ENCODE measurements at regions not wholly inside any gene's neighbourhood (a gene's known extent, or its start where the extent isn't known, plus 50 kb on each side); places are given as distances from the start of the nearest gene placed in this dataset.

- H2AFZ ChIP-seq (ENCODE audit: low read depth, low read length): no peak overlapping the region
- no peaks in the 10 kb centered on the region for H3K27me3 ChIP-seq (ENCODE audit: insufficient read depth, low read depth, low read length)
- H3K79me2 ChIP-seq (replicated peaks; ENCODE audit: insufficient read depth, low read length): no peaks in the 10 kb centered on the region
- H3K4me2 ChIP-seq (ENCODE audit: low read length): no peak overlapping the region
- no peaks in the 10 kb centered on the region for H3F3A ChIP-seq (ENCODE audit: insufficient read depth, low read length, poor library complexity, severe bottlenecking)
- H4K20me1 ChIP-seq (ENCODE audit: insufficient read depth): no peaks in the 10 kb centered on the region
- H3K36me3 ChIP-seq (ENCODE audit: insufficient read depth, low read length): no peaks in the 10 kb centered on the region
- H3K4me3 ChIP-seq (ENCODE audit: low read length): no peak overlapping the region
- no peak overlapping the region for H3K9ac ChIP-seq (ENCODE audit: low read length)
- H3K9me2 ChIP-seq (ENCODE audit: insufficient read depth, low read length): no peaks in the 10 kb centered on the region
- H3K27ac ChIP-seq (ENCODE audit: low read length): no peak overlapping the region
- TF ChIP-seq MXI1 (conservative IDR thresholded peaks at IDR 0.05; ENCODE audit: poor library complexity, severe bottlenecking) (no peak), EP300 (conservative IDR thresholded peaks at IDR 0.05; ENCODE audit: poor library complexity, severe bottlenecking) (no peak), POLR2AphosphoS5 (IDR thresholded peaks at IDR 0.05) (no peak)
- H3K9me3 ChIP-seq (ENCODE audit: low read length): no peaks in the 10 kb centered on the region
Observed at GRCh38 chr11:22461626-22462025, 123.4 kb downstream of the SLC17A6 start.

DNA sequence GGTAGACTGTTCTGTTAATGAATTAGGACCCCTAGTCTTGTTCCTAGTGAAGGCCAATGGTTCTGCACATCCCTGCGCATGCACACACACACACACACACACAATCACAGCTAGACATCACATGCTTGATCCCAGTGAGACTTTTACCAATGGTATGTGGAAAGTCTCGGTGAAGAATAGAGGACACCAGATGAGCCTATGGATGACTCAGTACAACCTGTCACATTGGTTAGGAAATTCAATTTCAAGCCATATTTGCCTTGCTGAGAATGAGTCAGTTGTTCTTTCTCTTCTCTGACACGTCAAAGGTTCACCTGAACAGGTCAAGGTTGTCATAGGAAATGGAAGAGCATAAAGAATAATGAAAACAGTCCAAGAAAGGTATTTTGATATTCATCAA, 122.0 kb downstream of the SLC17A6 start:
- no peak overlapping the region for H3K9ac ChIP-seq (ENCODE audit: low read length)
- H3K9me3 ChIP-seq (ENCODE audit: low read length): no peaks in the 10 kb centered on the region
- H3K36me3 ChIP-seq (ENCODE audit: insufficient read depth, low read length): no peaks in the 10 kb centered on the region
- no peak overlapping the region for H3K4me3 ChIP-seq (ENCODE audit: low read length)
- H4K20me1 ChIP-seq (ENCODE audit: insufficient read depth): no peaks in the 10 kb centered on the region
- no peaks in the 10 kb centered on the region for H3K9me2 ChIP-seq (ENCODE audit: insufficient read depth, low read length)
- H3K79me2 ChIP-seq (replicated peaks; ENCODE audit: insufficient read depth, low read length): no peaks in the 10 kb centered on the region
- H3F3A ChIP-seq (ENCODE audit: insufficient read depth, low read length, poor library complexity, severe bottlenecking): no peaks in the 10 kb centered on the region
- TF ChIP-seq, protein P1, sequence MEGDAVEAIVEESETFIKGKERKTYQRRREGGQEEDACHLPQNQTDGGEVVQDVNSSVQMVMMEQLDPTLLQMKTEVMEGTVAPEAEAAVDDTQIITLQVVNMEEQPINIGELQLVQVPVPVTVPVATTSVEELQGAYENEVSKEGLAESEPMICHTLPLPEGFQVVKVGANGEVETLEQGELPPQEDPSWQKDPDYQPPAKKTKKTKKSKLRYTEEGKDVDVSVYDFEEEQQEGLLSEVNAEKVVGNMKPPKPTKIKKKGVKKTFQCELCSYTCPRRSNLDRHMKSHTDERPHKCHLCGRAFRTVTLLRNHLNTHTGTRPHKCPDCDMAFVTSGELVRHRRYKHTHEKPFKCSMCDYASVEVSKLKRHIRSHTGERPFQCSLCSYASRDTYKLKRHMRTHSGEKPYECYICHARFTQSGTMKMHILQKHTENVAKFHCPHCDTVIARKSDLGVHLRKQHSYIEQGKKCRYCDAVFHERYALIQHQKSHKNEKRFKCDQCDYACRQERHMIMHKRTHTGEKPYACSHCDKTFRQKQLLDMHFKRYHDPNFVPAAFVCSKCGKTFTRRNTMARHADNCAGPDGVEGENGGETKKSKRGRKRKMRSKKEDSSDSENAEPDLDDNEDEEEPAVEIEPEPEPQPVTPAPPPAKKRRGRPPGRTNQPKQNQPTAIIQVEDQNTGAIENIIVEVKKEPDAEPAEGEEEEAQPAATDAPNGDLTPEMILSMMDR (IDR thresholded peaks at IDR 0.05; ENCODE audit: poor library complexity, severe bottlenecking): no peak
- TF ChIP-seq RAD21 (conservative IDR thresholded peaks at IDR 0.05) (no peak), POLR2AphosphoS5 (IDR thresholded peaks at IDR 0.05) (no peak), MXI1 (conservative IDR thresholded peaks at IDR 0.05; ENCODE audit: poor library complexity, severe bottlenecking) (no peak), TAF1 (IDR thresholded peaks at IDR 0.05; ENCODE audit: low read depth) (no peak), REST (IDR thresholded peaks at IDR 0.05; ENCODE audit: borderline replicate concordance) (no peak), EZH2 (IDR thresholded peaks at IDR 0.05; ENCODE audit: borderline replicate concordance, insufficient read depth, low read length, poor library complexity, severe bottlenecking) (no peak), EP300 (conservative IDR thresholded peaks at IDR 0.05; ENCODE audit: poor library complexity, severe bottlenecking) (no peak), SMC3 (conservative IDR thresholded peaks at IDR 0.05; ENCODE audit: poor library complexity) (no peak)
- H2AFZ ChIP-seq (ENCODE audit: low read depth, low read length): no peak overlapping the region
- no peak overlapping the region for H3K27ac ChIP-seq (ENCODE audit: low read length)
- no peaks in the 10 kb centered on the region for H3K27me3 ChIP-seq (ENCODE audit: insufficient read depth, low read depth, low read length)
- H3K4me2 ChIP-seq (ENCODE audit: low read length): no peak overlapping the region

- no peaks in the 10 kb centered on the region for H3K9me3 ChIP-seq (ENCODE audit: low read length)
- H3K27me3 ChIP-seq (ENCODE audit: insufficient read depth, low read depth, low read length): no peaks in the 10 kb centered on the region
- H2AFZ ChIP-seq (ENCODE audit: low read depth, low read length): no peak overlapping the region
- H3K36me3 ChIP-seq (ENCODE audit: insufficient read depth, low read length): no peaks in the 10 kb centered on the region
- no peak overlapping the region for H3K4me2 ChIP-seq (ENCODE audit: low read length)
- H3K9me2 ChIP-seq (ENCODE audit: insufficient read depth, low read length): no peaks in the 10 kb centered on the region
- no peak overlapping the region for H3K4me3 ChIP-seq (ENCODE audit: low read length)
- no peaks in the 10 kb centered on the region for H4K20me1 ChIP-seq (ENCODE audit: insufficient read depth)
- H3K9ac ChIP-seq (ENCODE audit: low read length): no peak overlapping the region
- H3F3A ChIP-seq (ENCODE audit: insufficient read depth, low read length, poor library complexity, severe bottlenecking): no peaks in the 10 kb centered on the region
- H3K79me2 ChIP-seq (replicated peaks; ENCODE audit: insufficient read depth, low read length): no peaks in the 10 kb centered on the region
- no peak overlapping the region for H3K27ac ChIP-seq (ENCODE audit: low read length)
- TF ChIP-seq TAF1 (IDR thresholded peaks at IDR 0.05; ENCODE audit: low read depth) (no peak), EZH2 (IDR thresholded peaks at IDR 0.05; ENCODE audit: borderline replicate concordance, insufficient read depth, low read length, poor library complexity, severe bottlenecking) (no peak), RAD21 (conservative IDR thresholded peaks at IDR 0.05) (no peak), EP300 (conservative IDR thresholded peaks at IDR 0.05; ENCODE audit: poor library complexity, severe bottlenecking) (no peak), SMC3 (conservative IDR thresholded peaks at IDR 0.05; ENCODE audit: poor library complexity) (no peak), REST (IDR thresholded peaks at IDR 0.05; ENCODE audit: borderline replicate concordance) (no peak), POLR2AphosphoS5 (IDR thresholded peaks at IDR 0.05) (no peak), MXI1 (conservative IDR thresholded peaks at IDR 0.05; ENCODE audit: poor library complexity, severe bottlenecking) (no peak)
- TF ChIP-seq, protein P1 (IDR thresholded peaks at IDR 0.05; ENCODE audit: poor library complexity, severe bottlenecking): no peak
Observed at GRCh38 chr11:22459048-22459447, 120.9 kb downstream of the SLC17A6 start.

All from neural cell (in vitro differentiated cells).